ENCODE measurements at regions not wholly inside any gene's neighbourhood (a gene's known extent, or its start where the extent isn't known, plus 50 kb on each side); places are given as distances from the start of the nearest gene placed in this dataset.

GRCh38 chr12:4196805-4197420, 76.6 kb upstream of the CCND2 start:
- no peak overlapping the region for H3K4me3 ChIP-seq (replicated peaks in 1 of 2; ENCODE audit: low read depth in 1 of 2, low read length in 2 of 2)
- H3K27ac ChIP-seq (ENCODE audit: low read depth, low read length), result no peak overlapping the region
- intact Hi-C loops (cut with micrococcal nuclease), result no loop called here
- ATAC-seq (no peak), DNase-seq (ENCODE audit: low read depth, low spot score) (no peak)
- TF ChIP-seq CTCF (IDR thresholded peaks at IDR 0.05 in 2 of 3, conservative IDR thresholded peaks at IDR 0.05 in 1 of 3; ENCODE audit: borderline replicate concordance in 1 of 3, insufficient read depth in 1 of 3, low read depth in 2 of 3, low read length in 2 of 3), result no peak
- no peak for TF ChIP-seq POLR2AphosphoS5 (IDR thresholded peaks at IDR 0.05; ENCODE audit: low read depth, low read length)
- no peak for TF ChIP-seq SIN3A (IDR thresholded peaks at IDR 0.05; ENCODE audit: low read depth)
- no peak for TF ChIP-seq ZBTB33 (IDR thresholded peaks at IDR 0.05; ENCODE audit: extremely low read depth, insufficient replicate concordance, low read length)
- TF ChIP-seq CBX3 (IDR thresholded peaks at IDR 0.05; ENCODE audit: low read depth), result no peak
- no peak for TF ChIP-seq EZH2phosphoT487 (IDR thresholded peaks at IDR 0.05; ENCODE audit: borderline replicate concordance)
- TF ChIP-seq, protein P1, sequence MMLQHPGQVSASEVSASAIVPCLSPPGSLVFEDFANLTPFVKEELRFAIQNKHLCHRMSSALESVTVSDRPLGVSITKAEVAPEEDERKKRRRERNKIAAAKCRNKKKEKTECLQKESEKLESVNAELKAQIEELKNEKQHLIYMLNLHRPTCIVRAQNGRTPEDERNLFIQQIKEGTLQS (IDR thresholded peaks at IDR 0.05), result no peak
- no peak for TF ChIP-seq SP1 (IDR thresholded peaks at IDR 0.05; ENCODE audit: low read depth)
- TF ChIP-seq ZFX (IDR thresholded peaks at IDR 0.05), result no peak
- TF ChIP-seq EZH2 (IDR thresholded peaks at IDR 0.05), result no peak
- TF ChIP-seq RAD21 (IDR thresholded peaks at IDR 0.05; ENCODE audit: low read depth), result no peak
- no peak for TF ChIP-seq EGR1 (IDR thresholded peaks at IDR 0.05; ENCODE audit: low read depth)
- no peak for TF ChIP-seq CEBPB (IDR thresholded peaks at IDR 0.05; ENCODE audit: low read depth)
- TF ChIP-seq REST (IDR thresholded peaks at IDR 0.05; ENCODE audit: low read depth), result no peak
- no peak for TF ChIP-seq TCF7L2 (IDR thresholded peaks at IDR 0.05; ENCODE audit: borderline replicate concordance, extremely low read depth, insufficient read depth, insufficient read length)
- no peak for TF ChIP-seq JUND (IDR thresholded peaks at IDR 0.05)
- no peak for TF ChIP-seq ELF1 (IDR thresholded peaks at IDR 0.05; ENCODE audit: borderline replicate concordance, low read depth)
- TF ChIP-seq POLR2A (IDR thresholded peaks at IDR 0.05; ENCODE audit: borderline replicate concordance, extremely low read depth, insufficient read depth, insufficient read length), result no peak
- RAD21 ChIA-PET (ENCODE audit: low non-redundant PET in 1 of 2, low total read pairs in 2 of 2, uncharacterized antibody in 2 of 2, unreplicated experiment in 2 of 2), result interaction anchor here in 1 of 2 experiments (0.6 kb wide), 1 partner anchor 8 kb away, joined by 8 read pairs; no protein-coding TSS in a partner anchor
- peaks cover 67% of the 10 kb centered on the region for H3K27me3 ChIP-seq (ENCODE audit: insufficient read depth, low read length)
- no peak overlapping the region for H3K9ac ChIP-seq (ENCODE audit: low read length)
- H3K79me2 ChIP-seq (ENCODE audit: insufficient read depth, low read length), result no peaks in the 10 kb centered on the region
- CTCF ChIA-PET, result no interaction called here
- H3K4me2 ChIP-seq (ENCODE audit: low read length), result no peak overlapping the region
- H3K9me2 ChIP-seq (ENCODE audit: insufficient read depth), result no peaks in the 10 kb centered on the region
- H2AFZ ChIP-seq (ENCODE audit: low read depth, low read length, poor library complexity, severe bottlenecking), result no peak overlapping the region
- BruUV-seq (replicated peaks), result no TSS peak
- H4K20me1 ChIP-seq (ENCODE audit: insufficient read depth), result no peaks in the 10 kb centered on the region
- H3K36me3 ChIP-seq (ENCODE audit: control insufficient read depth in 1 of 2, insufficient read depth in 2 of 2, low read length in 2 of 2), result no peaks in the 10 kb centered on the region
- no peaks in the 10 kb centered on the region for H3K4me1 ChIP-seq (ENCODE audit: control insufficient read depth in 1 of 2, insufficient read depth in 2 of 2, low read length in 2 of 2)
- POLR2A ChIA-PET, result no interaction called here
- H3K9me3 ChIP-seq (ENCODE audit: control insufficient read depth in 1 of 2, insufficient read depth in 1 of 2, low read depth in 1 of 2, low read length in 2 of 2), result no peaks in the 10 kb centered on the region

All from HCT116 (cell line).